WTC11 (cell line): ENCODE measurements at regions not wholly inside any gene's neighbourhood (a gene's known extent, or its start where the extent isn't known, plus 50 kb on each side); places are given as distances from the start of the nearest gene placed in this dataset.

ENCODE experiments used
- CTCF ChIP-seq: fragments of 200-600 bp; IDR thresholded peaks from 2 replicates; pipeline ENCODE4 v1.8.0; 2022; ENCODE audit warnings: antibody characterized with exemption
- E2F4 ChIP-seq: sonication (generic); formaldehyde crosslinking; IDR thresholded peaks from 2 replicates; pipeline ENCODE4 v1.8.1; 2022; ENCODE audit warnings: low read depth, mild to moderate bottlenecking, moderate library complexity, missing genetic modification reagents, borderline replicate concordance

GRCh38 chr14:101627915-101628262 lies 66.6 kb downstream of the DIO3 start:
- no peak for TF ChIP-seq E2F4 (CRISPR knock-in tag)
- no peak for TF ChIP-seq CTCF
